GM21786 (cell line): ENCODE measurements at regions not wholly inside any gene's neighbourhood (a gene's known extent, or its start where the extent isn't known, plus 50 kb on each side); places are given as distances from the start of the nearest gene placed in this dataset.

Source experiments
- ATAC-seq: cut with Tn5 transposase; IDR thresholded peaks from one replicate; pipeline ENCODE4 v1.9.1; 2021; ENCODE audit not compliant: unreplicated experiment

DNA sequence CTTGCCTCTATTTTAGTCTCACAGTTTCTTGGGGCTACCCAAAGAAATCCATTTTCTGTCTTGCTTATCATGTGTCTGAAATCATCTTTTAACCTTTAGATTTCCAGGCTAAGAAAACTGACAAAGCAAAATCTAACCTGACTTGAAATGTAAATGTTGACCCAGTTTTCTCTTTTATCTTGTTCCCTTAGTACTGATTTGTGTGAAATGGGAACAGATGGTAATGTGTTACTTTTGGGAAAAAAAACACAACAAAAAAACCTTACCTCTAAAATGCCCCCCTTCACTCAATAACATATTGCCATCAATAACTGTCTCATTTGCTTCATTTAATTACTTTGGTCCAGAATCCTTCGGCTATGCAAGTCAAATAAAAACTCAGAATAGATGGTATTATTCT lies 383.2 kb upstream of the DCN start:
- no peak for ATAC-seq

DNA sequence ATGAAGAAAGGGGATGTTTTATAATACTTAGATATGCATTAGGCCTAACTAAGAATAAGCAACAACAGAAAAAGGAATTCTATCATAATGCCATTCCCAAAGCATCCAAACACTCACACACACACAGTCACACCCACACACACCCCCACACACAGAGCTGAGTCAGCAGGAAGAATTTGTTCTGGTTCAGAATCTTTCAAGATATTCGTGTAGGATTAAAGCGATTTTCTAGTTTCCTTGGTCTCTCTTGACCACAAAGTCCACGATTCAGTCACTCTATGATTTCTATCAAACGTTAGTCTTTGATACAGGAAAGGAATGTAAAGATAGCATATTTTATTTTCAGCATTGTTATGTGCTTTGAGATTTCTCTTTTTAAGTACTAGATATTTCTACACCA lies 382.6 kb upstream of the DCN start:
- no peak for ATAC-seq

DNA sequence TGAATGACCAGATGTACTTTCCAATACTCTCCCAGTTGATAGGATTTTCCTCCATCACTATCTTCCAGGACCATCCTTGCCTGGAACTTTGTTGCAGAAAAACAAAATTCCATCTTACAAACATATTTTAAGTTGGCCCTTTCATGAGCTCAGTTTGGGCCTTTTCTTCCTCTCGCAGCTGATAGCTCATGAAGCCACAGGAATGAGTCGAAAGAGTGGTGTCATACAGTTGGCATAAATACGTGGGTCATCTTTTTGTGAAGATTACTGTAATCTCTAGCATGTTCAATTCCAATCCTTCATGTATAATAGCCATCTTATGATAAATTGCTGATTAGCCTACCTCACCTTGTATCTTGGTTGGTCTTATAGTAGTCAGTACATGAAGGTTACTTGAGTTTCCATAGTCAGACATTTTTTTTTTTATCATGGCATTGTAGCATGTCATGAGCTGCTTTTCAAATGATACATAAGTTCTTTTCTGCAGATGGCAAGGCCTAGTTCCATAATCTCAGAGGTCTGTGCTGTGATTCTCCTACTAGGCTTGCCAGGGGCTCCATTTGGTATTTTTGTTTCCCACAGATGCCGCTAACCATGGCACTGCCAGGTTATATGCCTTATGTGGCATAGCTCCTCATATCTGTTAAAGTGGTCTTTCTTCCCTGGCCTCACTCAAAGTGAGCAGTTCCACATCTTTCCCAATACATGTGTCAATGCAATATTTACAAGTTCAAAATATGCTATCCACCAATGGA lies 380.6 kb upstream of the DCN start:
- no peak for ATAC-seq

DNA sequence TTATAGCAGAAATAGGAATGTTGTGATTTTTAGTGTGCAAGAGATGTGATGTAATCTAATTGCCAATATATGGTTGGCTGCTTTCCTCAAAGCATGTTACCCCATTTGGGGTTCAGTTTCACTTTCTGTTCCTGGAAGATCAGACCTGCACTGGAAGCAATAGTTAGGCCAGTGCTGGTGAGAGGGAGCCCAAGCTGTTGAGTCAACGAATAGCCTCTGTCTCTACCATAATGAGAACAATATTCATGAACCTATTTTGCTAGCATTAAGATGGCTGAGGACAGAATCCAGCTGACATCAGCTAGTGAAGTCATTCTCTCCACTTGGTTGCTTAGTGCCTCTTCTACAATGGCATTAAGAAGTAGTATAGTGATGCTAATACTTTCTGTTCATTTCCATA lies 379.9 kb upstream of the DCN start:
- ATAC-seq, result no peak

DNA sequence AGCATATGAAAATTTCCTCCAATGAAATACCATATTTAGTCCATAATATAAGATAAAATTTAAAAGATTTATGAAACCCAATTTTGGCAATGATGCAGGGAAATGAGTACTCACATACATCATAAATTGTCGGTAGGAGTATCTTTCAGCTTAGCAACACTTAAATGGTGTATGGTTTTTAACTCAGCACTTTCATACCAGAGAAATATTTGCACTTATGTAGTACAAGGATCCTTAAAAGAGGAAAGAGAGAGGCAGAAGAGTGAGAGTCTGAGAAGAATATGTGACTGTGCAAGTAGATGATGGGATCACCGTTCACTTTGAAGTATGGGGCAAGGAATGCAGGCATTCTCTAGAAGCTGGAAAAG lies 379.3 kb upstream of the DCN start:
- ATAC-seq, result no peak

DNA sequence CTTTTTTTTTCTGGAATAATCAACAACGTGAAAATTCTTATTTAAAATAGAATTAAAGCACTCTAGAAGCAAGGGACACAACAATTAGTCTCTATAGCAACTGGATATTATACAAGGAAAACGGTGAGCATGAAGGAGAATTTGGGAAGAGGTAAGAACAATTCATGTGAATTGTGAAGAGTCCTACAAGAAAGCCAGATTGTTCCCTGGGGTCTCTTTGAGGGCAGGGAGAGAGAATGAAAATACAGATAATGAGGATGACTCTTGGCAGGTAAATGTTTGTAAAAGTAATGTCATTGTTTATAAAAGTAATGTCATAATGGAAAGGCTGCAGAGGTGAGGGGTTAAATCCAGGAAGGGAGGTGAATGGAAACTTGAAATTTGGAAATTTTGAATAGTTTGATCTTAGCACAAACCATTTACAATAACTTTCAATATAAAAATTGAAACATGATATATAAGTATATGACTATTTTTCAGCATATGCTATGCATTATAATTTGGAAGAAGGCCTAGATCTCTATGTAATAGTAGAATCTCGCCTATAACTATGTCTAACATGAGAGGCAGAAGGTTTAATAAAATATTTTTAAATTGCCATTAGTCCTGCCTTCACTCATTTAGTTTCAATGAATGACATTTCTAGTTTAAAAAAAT lies 378.8 kb upstream of the DCN start:
- no peak for ATAC-seq

DNA sequence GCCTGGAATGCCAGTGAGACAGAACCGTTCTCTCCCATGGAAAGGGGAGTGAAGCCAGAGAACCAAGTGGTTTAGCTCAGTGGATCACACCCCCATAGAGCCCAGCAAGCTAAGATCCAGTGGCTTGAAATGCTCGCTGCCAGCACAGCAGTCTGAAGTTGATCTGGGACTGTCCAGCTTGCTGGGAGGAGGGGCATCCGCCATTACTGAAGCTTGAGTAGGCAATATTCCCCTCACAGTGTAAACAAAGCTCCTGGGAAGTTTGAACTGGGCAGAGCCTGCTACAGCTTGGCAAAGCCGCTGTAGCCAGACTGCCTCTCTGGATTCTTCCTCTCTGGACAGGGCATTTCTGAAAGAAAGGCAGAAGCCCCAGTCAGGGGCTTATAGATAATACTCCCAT lies 374.3 kb upstream of the DCN start:
- ATAC-seq, result no peak

DNA sequence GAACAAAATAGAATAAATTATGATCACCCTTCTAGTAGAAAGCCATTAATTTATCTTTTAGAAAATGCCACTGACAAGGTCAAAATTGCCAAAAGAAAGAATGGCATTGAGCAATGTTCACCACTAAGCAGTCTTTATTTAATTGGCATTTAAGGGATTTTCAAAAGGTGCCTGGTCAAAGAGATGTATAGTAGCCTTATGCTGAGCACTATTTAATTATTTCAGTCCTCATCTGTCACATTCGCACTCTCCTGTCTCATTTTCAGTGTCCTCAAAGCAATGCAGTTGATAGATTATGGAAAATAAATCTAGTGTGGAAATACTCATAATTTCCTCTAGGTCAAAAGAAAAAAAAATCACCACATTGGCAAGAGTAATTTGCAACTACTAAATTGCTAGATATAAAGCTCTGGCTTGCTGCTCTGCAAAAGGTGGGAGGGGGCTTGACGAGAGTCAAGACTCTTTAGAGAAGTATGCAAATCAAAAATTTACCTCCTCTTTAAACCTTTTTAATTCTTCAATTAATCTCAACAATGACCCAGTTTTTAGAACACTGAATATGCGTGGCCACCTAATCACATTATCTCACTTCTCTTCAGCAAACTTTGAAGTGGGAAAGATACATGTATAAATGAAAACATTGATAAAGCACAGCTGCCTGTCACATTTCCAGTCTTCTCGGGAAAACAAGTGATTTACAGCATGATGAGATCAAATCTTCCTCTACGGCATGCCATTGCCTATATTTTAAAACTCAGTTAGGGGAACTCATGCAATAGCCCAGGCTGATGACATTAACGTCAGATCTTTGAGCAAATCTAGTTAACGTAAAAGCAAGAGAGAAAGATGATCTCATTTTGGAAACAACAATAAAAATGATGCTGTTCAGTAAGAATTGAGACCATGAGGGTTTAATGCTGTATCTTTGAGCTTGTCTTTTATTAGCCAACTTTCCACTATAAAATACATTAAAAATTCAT lies 373.1 kb upstream of the DCN start:
- no peak for ATAC-seq

DNA sequence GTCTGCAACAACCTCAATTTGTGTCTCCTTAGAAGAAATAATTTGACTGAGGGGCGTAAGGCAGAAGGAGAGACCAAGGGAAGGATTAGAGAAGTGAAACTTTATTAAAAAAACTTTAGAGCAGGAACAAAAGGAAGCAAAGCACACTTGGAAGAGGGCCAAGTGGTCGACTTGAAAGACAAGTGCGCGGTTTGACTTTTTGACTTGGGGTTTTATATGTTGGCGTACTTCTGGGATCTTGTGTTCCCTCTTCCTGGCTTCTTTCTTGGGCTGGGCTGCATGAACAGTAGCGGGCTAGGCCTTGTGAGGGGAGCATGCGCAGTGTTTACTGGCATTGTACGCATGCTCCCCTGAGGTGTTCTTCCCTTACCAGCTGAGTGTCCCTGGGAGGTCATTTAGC lies 369.3 kb upstream of the DCN start:
- no peak for ATAC-seq

DNA sequence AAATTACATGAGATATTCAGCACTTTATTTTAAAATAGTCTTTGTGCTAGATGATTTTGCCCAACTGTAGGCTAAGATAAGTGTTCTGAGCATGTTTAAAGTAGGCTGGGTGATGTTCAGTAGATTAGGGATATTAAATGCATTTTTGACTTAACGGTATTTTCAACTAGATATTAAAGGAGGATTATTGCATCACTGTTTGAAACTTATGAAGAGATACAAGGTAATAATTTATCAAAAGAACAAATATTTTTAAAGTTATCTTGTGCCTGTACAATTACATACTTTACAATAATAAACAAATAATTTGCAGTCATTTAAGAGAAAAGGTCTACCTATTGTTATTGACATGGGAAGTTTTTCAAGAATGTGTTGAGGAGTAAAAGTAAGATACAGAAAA lies 368.6 kb upstream of the DCN start:
- ATAC-seq, result no peak

DNA sequence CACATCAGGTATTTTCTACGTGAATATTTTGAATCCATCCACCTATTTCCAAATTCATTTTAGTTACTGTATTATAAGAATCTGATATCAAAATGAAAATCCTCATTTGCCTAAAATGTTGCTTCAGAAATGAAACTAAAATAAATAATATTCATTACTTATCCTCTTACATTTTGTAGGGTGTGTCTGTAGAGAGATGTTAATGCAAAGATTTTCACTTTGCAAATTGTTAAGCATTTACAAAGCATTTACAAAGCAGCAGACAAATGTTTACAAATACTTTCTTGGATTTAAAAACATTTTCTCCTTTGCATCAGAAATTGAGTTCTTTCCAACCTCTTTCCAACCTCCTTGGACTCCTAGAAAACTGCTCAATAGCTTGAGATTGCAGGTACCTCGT lies 360.0 kb upstream of the DCN start:
- no peak for ATAC-seq

DNA sequence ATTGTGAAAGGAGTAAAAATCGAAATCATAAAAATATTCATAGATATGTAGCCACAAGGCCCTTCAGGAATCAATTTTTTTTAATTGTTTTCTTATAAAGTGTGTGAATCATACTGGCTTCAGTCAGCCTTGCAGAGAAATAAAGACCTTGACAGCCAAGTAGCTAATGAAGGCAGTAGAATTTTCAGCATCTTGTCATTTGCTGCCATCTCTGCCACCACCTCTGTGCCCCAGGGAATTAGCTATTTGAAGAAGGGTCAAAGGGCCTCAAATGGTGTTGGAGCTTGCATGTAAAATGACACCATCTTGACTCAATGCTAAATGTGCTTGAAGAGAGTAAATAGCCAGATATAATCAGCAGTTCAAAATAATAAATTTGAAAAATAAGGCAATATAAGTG lies 359.4 kb upstream of the DCN start:
- ATAC-seq, result no peak

DNA sequence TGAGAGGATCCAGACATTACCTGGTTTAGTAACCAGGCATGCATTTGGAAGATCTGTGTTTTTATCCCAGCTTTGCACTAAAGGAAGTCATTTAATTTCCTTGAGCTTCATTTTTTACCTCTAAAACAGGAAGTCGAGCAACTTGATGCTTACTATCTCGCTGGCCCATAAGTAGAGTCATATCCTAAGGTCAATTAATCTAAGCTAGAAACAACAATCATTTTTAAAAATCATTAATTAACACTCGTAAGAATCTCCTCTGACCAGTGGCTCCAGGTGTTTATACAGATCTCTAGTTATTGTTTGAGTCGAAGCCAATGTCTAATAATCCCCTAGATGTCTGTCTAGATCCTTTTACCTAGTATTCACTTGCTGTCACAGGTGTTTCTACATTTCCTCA lies 355.8 kb upstream of the DCN start:
- no peak for ATAC-seq

DNA sequence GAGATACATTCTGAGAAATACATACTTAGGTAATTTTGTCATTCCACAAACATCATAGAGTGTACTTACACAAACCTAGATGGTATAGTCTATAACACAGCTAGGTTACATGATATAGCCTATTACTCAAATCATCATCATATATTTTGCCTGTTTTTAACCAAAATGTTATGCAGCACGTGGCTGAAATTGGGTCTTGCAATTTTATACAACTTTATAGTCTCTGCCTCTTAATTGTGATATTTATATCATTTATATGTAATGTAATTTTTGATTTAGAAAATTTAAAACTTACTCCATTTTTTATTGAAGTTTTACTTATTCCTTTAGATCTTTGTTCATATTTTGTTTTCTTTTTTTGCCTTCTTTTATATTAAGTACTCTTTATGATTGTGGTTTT lies 350.7 kb upstream of the DCN start:
- no peak for ATAC-seq

DNA sequence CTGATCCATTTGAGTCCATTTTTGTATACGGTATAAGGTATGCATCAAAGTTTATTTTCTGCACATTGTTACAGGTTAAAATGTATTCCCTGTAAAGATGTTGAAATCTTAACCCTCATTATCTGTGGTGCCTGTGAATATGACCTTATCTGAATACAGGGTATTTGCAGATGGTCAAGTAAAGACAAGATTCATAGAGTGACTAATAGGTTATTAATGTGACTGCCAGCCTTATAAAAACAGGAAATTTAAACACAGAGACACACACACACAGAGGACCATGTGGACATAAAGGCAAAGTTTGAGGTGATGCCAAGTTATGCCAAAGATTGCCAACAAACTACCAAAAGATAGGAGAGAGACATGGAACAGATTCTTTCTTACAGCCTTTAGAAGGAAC lies 347.2 kb upstream of the DCN start:
- no peak for ATAC-seq

DNA sequence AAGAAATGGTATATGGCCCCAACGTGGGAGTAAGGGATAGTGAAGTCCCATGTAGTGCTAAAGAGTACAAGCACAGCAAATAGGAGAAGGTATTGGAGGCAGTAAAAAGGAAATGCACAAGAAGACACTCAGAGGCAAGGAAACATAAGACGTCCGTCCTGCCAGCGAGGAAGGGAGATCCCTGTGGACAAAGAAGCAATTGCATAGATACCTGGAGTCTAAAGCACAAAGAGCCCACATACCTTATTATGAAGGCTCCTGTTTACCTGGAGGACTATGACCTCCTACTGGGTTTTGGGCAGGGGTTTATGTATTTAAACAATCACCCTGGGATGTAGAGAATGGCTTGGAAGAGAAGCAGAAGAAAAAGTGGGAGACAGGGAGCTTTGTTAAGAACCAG lies 341.2 kb upstream of the DCN start:
- ATAC-seq, result no peak

DNA sequence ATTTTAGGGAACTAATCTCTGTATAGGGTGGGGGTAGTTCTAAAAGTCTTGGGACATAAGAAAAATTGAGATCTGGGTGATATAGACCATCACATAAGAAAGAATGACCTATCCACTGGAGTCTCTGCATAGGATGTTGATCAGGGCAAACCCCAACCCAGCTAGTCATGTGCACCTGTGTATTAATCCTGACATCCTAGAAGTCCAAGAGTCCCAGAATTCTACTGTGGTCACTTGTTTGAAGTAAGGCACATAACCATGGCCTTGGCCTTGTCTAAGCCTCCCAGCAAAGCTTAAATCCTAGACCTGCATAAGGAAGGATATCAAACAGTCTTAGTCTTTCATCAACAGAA lies 334.1 kb upstream of the DCN start:
- no peak for ATAC-seq

DNA sequence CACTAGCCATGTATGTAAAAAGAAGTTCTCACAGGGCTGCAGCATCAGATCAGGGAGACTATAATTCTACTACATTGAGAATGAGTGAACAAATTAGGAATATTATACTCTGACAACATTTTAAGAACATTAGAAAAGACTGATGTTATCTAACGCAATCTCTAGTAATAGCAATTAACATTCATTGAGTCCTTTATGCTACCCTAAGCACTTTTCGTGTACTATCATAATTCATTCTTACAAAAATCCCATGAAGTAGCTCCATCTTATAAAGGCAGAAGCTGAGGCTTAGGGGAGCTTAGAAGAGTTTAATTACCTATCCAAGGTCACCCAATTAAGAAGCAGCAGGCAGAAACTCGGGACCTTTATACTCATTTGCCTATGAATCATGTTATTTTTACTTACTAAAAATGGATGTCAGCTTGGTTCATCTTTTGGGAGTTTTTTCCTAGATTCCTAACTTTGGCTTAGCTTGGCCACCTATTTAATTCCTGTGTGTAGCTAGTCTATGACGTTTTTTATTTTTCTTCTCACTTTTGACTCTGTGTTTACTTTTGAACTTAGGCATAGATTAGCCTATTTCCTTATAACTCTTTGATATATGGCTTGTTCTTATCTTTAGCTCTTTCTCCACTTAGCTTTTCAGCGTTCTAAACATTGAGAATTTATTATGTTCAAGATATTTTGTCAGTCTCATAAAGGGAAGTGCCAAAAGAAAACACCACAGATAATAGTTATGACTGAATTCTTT lies 333.5 kb upstream of the DCN start:
- no peak for ATAC-seq

DNA sequence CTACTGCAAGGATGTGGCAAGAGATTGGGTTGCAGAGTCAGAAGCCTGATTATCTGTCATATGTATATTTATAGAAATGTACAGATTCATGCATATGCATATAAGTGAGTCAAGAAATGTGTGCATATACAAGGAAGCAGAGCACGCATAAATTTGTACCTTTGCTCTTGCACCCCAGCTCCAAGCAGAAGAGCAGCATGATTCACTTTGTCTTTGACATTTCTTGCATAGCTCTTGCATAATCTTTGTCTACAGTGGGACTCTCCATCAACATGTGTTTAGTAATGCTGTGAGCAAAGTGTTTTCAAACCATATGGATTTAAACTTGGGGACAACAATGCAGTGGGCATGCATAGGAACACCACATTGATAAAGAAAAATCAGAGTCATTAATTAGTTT lies 330.7 kb upstream of the DCN start:
- ATAC-seq, result no peak

DNA sequence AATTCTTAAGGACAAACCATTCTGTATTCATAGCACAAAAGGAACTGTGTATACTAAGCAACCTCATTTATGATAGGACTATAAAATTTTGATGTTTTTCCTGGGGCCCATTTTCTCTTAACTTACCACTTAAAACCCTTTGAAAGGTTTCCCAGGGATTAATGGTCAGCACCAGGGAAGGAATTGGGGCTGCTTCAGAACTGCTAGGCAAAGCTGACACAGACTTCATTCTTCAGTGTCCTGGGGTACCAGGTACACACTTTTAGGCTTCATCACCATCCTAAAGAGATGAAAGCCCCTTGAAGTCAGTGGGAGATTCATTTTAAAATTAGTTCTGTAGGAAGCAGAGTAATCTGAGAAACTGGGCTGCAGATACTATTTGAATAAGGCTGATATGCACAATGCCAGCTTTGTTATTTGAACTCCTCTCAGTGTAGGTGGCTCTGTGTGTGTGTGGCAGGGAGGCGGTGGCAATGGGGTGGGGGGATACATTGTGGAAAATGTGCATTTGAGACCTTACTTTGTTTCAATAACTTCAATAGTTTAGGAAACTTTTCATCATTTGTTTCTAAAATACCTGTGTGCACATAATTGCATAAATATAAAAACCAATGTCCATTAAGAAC lies 329.3 kb upstream of the DCN start:
- no peak for ATAC-seq

DNA sequence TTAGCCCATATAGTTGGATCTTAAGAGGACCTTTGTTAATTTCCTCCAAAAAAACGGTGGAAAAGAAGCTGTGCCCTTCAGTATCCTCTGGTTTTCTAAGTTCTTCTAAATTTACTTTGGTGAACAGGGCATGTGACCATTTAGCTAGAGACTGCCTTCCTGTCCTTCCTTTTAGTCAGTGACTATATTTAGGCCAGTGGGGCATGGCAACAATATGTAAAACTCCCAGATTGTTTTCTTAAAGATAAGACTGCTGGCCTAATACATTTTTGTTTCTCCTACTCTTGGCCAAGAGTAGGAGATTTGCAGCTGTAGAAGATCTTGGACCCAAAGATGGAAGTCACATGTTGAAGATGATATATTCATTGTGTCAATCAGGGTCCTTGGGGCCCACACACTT lies 325.1 kb upstream of the DCN start:
- no peak for ATAC-seq
